IPS-18a (cell line): ENCODE measurements at regions not wholly inside any gene's neighbourhood (a gene's known extent, or its start where the extent isn't known, plus 50 kb on each side); places are given as distances from the start of the nearest gene placed in this dataset.
"Not testable (repeated sequence)": the region's sequence is repeated elsewhere in the genome, so short reads cannot be mapped to it uniquely, and the experiment has no call there.

ENCODE experiments used
- H3K27ac ChIP-seq: one replicate; pipeline ENCODE4 v1.5.1; 2013; ENCODE audit warnings: low read length
- H3K27me3 ChIP-seq: one replicate; pipeline ENCODE4 v1.6.1; 2013; ENCODE audit warnings: mild to moderate bottlenecking, low read length; ENCODE audit not compliant: control insufficient read depth, insufficient read depth
- H3K36me3 ChIP-seq: one replicate; pipeline ENCODE4 v1.6.1; 2013; ENCODE audit warnings: low read depth, low read length; ENCODE audit not compliant: control insufficient read depth
- H3K4me1 ChIP-seq: one replicate; pipeline ENCODE4 v1.6.1; 2013; ENCODE audit warnings: low read depth, low read length; ENCODE audit not compliant: control insufficient read depth
- H3K4me3 ChIP-seq: one replicate; pipeline ENCODE4 v1.5.1; 2013; ENCODE audit warnings: low read length
- H3K9ac ChIP-seq: one replicate; pipeline ENCODE4 v1.6.1; 2013; ENCODE audit warnings: mild to moderate bottlenecking, low read length, moderate library complexity
- H3K9me3 ChIP-seq: one replicate; pipeline ENCODE4 v1.6.1; 2013; ENCODE audit warnings: low read depth, low read length; ENCODE audit not compliant: control insufficient read depth

- Histone ChIP-seq H3K27me3 (no peaks in the 10 kb centered on the region), H3K4me3 (no peak overlapping the region), H3K4me1 (no peaks in the 10 kb centered on the region), H3K27ac (no peak overlapping the region), H3K9ac (no peak overlapping the region), H3K36me3 (no peaks in the 10 kb centered on the region), H3K9me3 (peaks cover 12% of the 10 kb centered on the region)
Measured at GRCh38 chr9:135399000-135399649, 80.5 kb upstream of the PPP1R26 start.

GRCh38 chr9:135400496-135400895, 79.1 kb upstream of the PPP1R26 start:
- Histone ChIP-seq H3K36me3 (no peaks in the 10 kb centered on the region), H3K4me3 (no peak overlapping the region), H3K4me1 (no peaks in the 10 kb centered on the region), H3K9ac (no peak overlapping the region), H3K9me3 (peaks cover 12% of the 10 kb centered on the region), H3K27me3 (no peaks in the 10 kb centered on the region), H3K27ac (no peak overlapping the region)

GRCh38 chr9:135401218-135401617, 78.4 kb upstream of the PPP1R26 start:
- H3K27ac ChIP-seq = no peak overlapping the region
- H3K36me3 ChIP-seq = no peaks in the 10 kb centered on the region
- H3K9me3 ChIP-seq = peaks cover 6% of the 10 kb centered on the region
- no peaks in the 10 kb centered on the region for H3K27me3 ChIP-seq
- no peak overlapping the region for H3K4me3 ChIP-seq
- no peak overlapping the region for H3K9ac ChIP-seq
- no peaks in the 10 kb centered on the region for H3K4me1 ChIP-seq

- Histone ChIP-seq H3K9ac (no peak overlapping the region), H3K27me3 (no peaks in the 10 kb centered on the region), H3K4me1 (no peaks in the 10 kb centered on the region), H3K27ac (no peak overlapping the region), H3K9me3 (no peaks in the 10 kb centered on the region), H3K36me3 (no peaks in the 10 kb centered on the region), H3K4me3 (no peak overlapping the region)
Measured at GRCh38 chr9:135402048-135402738, 77.4 kb upstream of the PPP1R26 start.

GRCh38 chr9:135402739-135403695, 76.6 kb upstream of the PPP1R26 start:
- H3K9me3 ChIP-seq = no peaks in the 10 kb centered on the region
- no peak overlapping the region for H3K9ac ChIP-seq
- no peak overlapping the region for H3K4me3 ChIP-seq
- H3K27me3 ChIP-seq = no peaks in the 10 kb centered on the region
- no peaks in the 10 kb centered on the region for H3K4me1 ChIP-seq
- H3K36me3 ChIP-seq = no peaks in the 10 kb centered on the region
- H3K27ac ChIP-seq = no peak overlapping the region

- Histone ChIP-seq H3K36me3 (no peaks in the 10 kb centered on the region), H3K27me3 (no peaks in the 10 kb centered on the region), H3K9me3 (no peaks in the 10 kb centered on the region), H3K4me1 (no peaks in the 10 kb centered on the region), H3K27ac (no peak overlapping the region), H3K4me3 (no peak overlapping the region), H3K9ac (no peak overlapping the region)
Measured at GRCh38 chr9:135403733-135404450, 75.7 kb upstream of the PPP1R26 start.

- H3K27ac ChIP-seq = no peak overlapping the region
- H3K9me3 ChIP-seq = no peaks in the 10 kb centered on the region
- no peak overlapping the region for H3K9ac ChIP-seq
- no peaks in the 10 kb centered on the region for H3K27me3 ChIP-seq
- H3K4me1 ChIP-seq = no peaks in the 10 kb centered on the region
- no peak overlapping the region for H3K4me3 ChIP-seq
- H3K36me3 ChIP-seq = no peaks in the 10 kb centered on the region
Measured at GRCh38 chr9:135404451-135405144, 75.0 kb upstream of the PPP1R26 start.

- not testable (repeated sequence) for H3K4me1 ChIP-seq, H3K27ac ChIP-seq, H3K4me3 ChIP-seq, H3K27me3 ChIP-seq, H3K36me3 ChIP-seq, H3K9me3 ChIP-seq, H3K9ac ChIP-seq
Measured at GRCh38 chr9:135405145-135405464, 74.5 kb upstream of the PPP1R26 start.

GRCh38 chr9:135408476-135409254, 70.9 kb upstream of the PPP1R26 start:
- Histone ChIP-seq H3K27ac (no peak overlapping the region), H3K4me3 (no peak overlapping the region), H3K4me1 (no peaks in the 10 kb centered on the region), H3K9ac (no peak overlapping the region), H3K36me3 (no peaks in the 10 kb centered on the region), H3K9me3 (no peaks in the 10 kb centered on the region), H3K27me3 (no peaks in the 10 kb centered on the region)

- no peak overlapping the region for H3K27ac ChIP-seq
- H3K9ac ChIP-seq = no peak overlapping the region
- H3K4me1 ChIP-seq = no peaks in the 10 kb centered on the region
- H3K9me3 ChIP-seq = no peaks in the 10 kb centered on the region
- no peak overlapping the region for H3K4me3 ChIP-seq
- no peaks in the 10 kb centered on the region for H3K36me3 ChIP-seq
- no peaks in the 10 kb centered on the region for H3K27me3 ChIP-seq
Measured at GRCh38 chr9:135409286-135410200, 70.0 kb upstream of the PPP1R26 start.
